GM06990 (cell line): ENCODE measurements at regions not wholly inside any gene's neighbourhood (a gene's known extent, or its start where the extent isn't known, plus 50 kb on each side); places are given as distances from the start of the nearest gene placed in this dataset.
"Not testable (repeated sequence)": the region's sequence is repeated elsewhere in the genome, so short reads cannot be mapped to it uniquely, and the experiment has no call there.

ENCODE experiments used
- DNase-seq: peaks from one replicate; pipeline ENCODE4 v3.0.0-alpha.2; 2011; ENCODE audit not compliant: insufficient read length; ENCODE audit errors: extremely low read depth
- H3K27me3 ChIP-seq: replicated peaks from 2 replicates; pipeline ENCODE4 v1.6.0; 2011; ENCODE audit warnings: low read length; ENCODE audit not compliant: control insufficient read depth, insufficient read depth
- H3K36me3 ChIP-seq: 2 replicates; pipeline ENCODE4 v1.5.1; 2011; ENCODE audit warnings: low read length; ENCODE audit not compliant: control insufficient read depth, insufficient read depth
- H3K4me3 ChIP-seq: replicated peaks from 2 replicates; pipeline ENCODE4 v1.5.1; 2011; ENCODE audit warnings: low read depth, mild to moderate bottlenecking, control low read depth, low read length
- TF ChIP-seq, protein P1 (sequence below): IDR thresholded peaks from 2 replicates; pipeline ENCODE4 v1.5.1; 2011; ENCODE audit warnings: low read length, control low read depth, mild to moderate bottlenecking, inconsistent platforms; ENCODE audit not compliant: insufficient read depth, poor library complexity, severe bottlenecking

DNA sequence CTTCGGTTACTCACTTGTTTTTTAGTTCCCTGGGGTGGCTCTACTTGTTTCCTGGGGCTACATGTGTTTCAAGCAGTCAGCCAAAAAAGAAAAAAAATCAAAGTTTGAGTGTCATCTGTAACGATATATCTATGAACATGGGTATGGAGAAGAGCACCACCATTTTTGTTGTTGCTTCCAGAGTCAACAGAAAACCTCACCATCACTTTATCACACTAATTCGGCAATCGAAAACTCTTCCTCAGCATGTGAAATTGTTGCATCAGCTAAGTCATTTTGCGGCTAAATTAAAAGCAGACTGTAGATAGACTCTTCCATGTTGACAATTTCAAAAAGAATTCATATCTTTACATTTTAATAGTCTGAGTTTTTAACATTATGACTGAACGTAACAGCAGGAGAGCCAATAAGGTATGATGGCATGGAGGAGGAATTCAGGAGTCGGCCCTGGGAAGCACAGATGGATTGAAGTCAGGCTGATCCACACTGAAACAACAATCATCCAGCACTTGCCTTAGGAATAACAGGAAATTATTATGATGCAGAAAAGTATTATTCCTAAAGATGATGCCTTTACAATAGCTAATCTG, 455.7 kb upstream of the KLF6 start:
- Histone ChIP-seq H3K27me3 (no peaks in the 10 kb centered on the region), H3K4me3 (no peak overlapping the region), H3K36me3 (no peaks in the 10 kb centered on the region)
- TF ChIP-seq, protein P1, sequence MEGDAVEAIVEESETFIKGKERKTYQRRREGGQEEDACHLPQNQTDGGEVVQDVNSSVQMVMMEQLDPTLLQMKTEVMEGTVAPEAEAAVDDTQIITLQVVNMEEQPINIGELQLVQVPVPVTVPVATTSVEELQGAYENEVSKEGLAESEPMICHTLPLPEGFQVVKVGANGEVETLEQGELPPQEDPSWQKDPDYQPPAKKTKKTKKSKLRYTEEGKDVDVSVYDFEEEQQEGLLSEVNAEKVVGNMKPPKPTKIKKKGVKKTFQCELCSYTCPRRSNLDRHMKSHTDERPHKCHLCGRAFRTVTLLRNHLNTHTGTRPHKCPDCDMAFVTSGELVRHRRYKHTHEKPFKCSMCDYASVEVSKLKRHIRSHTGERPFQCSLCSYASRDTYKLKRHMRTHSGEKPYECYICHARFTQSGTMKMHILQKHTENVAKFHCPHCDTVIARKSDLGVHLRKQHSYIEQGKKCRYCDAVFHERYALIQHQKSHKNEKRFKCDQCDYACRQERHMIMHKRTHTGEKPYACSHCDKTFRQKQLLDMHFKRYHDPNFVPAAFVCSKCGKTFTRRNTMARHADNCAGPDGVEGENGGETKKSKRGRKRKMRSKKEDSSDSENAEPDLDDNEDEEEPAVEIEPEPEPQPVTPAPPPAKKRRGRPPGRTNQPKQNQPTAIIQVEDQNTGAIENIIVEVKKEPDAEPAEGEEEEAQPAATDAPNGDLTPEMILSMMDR, result no peak
- DNase-seq, result no peak

DNA sequence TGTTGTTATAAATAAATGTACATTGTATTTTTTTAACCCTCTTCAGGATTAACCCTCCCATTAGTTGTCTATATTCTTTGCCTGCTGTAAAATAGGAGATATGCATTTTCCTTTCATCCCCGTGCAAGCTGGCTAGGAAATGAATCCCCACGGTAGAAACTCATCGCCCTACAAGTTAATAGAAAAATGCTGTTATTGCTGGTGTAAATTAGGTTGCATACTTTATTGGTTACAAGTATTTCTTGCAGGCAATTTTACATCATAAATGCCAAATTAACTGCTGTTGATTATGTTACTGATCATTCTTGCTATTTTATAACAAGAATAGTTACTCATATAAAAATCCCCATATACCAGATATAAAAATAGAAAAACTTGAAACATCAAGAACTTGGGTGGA, 454.2 kb upstream of the KLF6 start:
- DNase-seq, result no peak
- H3K4me3 ChIP-seq, result no peak overlapping the region
- H3K36me3 ChIP-seq, result no peaks in the 10 kb centered on the region
- TF ChIP-seq, protein P1, result no peak
- no peaks in the 10 kb centered on the region for H3K27me3 ChIP-seq

DNA sequence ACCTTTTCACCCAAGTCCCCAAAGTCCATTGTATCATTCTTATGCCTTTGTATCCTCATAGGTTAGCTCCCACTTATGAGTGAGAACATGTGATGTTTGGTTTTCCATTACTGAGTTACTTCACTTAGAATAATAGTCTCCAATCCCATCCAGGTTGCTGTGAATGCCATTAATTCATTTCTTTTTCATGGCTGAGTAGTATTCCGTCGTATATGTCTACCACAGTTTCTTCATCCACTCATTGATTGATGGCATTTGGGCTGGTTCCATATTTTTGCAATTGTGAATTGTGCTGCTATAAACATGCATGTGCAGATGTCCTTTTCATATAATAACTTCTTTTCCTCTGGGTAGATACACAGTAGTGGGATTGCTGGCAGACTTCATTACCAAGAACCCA, 451.9 kb upstream of the KLF6 start:
- not testable (repeated sequence) for DNase-seq, H3K36me3 ChIP-seq, H3K27me3 ChIP-seq, H3K4me3 ChIP-seq

DNA sequence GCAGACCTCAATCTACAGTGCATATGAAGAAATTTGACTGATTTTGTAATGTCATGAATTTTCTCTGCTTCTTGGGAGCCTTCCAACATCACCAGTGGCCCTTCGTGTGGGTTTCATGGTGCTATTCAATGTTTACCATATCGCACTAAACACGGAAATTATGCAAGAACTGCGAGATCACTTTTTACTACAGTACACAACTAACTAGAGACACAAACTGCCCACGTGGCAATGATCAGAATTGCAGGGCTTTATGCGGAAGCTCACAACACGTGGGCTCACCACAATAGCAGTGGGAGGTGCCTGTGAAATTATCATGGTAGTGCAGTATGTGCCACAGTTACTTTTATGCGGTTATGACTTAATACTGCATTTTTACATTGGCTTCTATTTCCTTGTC, 449.7 kb upstream of the KLF6 start:
- no peaks in the 10 kb centered on the region for H3K36me3 ChIP-seq
- no peak for DNase-seq
- TF ChIP-seq, protein P1, result no peak

DNA sequence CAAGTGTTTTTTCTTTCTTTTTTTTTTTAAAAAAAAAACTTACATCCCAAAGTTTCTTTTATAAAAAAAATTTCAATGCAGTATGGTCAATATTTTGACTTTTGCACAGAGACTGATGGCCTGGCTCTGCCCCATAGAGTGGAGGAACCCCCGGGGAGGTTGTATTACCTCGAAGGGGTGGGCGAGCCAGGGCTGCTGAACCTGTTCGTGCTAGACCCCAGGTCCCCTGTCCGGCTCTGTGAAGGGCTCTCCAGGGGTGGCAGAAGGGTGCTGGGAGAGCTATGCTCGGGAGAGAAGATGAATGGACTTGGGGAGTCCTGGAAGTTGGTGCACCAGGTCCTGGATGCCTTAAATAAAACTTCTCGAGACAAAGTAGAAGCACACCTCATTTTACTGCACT, 446.4 kb upstream of the KLF6 start:
- Histone ChIP-seq H3K4me3 (no peak overlapping the region), H3K27me3 (no peaks in the 10 kb centered on the region), H3K36me3 (no peaks in the 10 kb centered on the region)
- DNase-seq, result no peak
- TF ChIP-seq, protein P1, result no peak

More for the DNA sequence above, 449.7 kb upstream of the KLF6 start:
- no peaks in the 10 kb centered on the region for H3K27me3 ChIP-seq
- no peak overlapping the region for H3K4me3 ChIP-seq

DNA sequence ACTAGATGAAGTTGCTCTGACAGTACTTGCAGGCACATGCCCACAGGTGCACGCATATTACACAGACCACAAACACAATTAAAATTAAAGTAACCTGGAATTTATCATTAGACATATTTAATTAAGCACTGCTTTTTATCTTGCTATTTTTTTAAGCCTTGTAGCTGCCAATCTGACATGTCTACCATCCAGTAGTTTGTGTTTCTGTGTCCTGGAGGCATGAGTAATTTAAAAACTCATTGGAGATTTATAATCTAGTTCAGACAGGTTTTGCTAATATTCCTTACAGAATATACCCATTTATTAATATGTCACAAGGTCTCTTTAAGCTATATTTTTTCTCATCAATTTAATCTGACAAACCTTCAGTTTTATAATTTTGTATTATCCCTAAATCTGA, 445.0 kb upstream of the KLF6 start:
- H3K36me3 ChIP-seq, result no peaks in the 10 kb centered on the region
- no peak overlapping the region for H3K4me3 ChIP-seq
- no peak for DNase-seq
- TF ChIP-seq, protein P1, result no peak
- no peaks in the 10 kb centered on the region for H3K27me3 ChIP-seq
